HAP-1 (cell line): ENCODE measurements at regions not wholly inside any gene's neighbourhood (a gene's known extent, or its start where the extent isn't known, plus 50 kb on each side); places are given as distances from the start of the nearest gene placed in this dataset.

Experiments used
- DNase-seq, 2 experiments: peaks; one replicate each; pipeline ENCODE4 v3.0.0-alpha.2; 2016 to 2020; ENCODE audit warnings: low spot score in 2 of 2
- H3K27me3 ChIP-seq: fragments of 250-450 bp; sonication (Bioruptor Pico); 2 replicates; pipeline ENCODE4 v1.5.1; 2020; ENCODE audit warnings: low read depth, mild to moderate bottlenecking, moderate library complexity
- H3K36me3 ChIP-seq: fragments of 250-450 bp; sonication (Bioruptor Pico); replicated peaks from 2 replicates; pipeline ENCODE4 v1.5.1; 2020; ENCODE audit warnings: mild to moderate bottlenecking
- H3K4me1 ChIP-seq: fragments of 250-450 bp; sonication (Bioruptor Pico); 2 replicates; pipeline ENCODE4 v1.5.1; 2020; ENCODE audit warnings: mild to moderate bottlenecking
- H3K4me3 ChIP-seq: fragments of 250-450 bp; sonication (Bioruptor Pico); 2 replicates; pipeline ENCODE4 v1.5.1; 2020; ENCODE audit warnings: mild to moderate bottlenecking, moderate library complexity
- H3K9me3 ChIP-seq: fragments of 250-450 bp; sonication (Bioruptor Pico); 2 replicates; pipeline ENCODE4 v1.5.1; 2020; ENCODE audit warnings: mild to moderate bottlenecking, moderate library complexity
- in situ Hi-C: fragments of 300-500 bp; cut with MboI; formaldehyde crosslinking; loops from 3 replicates; pipeline ENCODE4 v1.14.3; 2020; ENCODE audit warnings: low sequenced_read_pairs, inconsistent platforms, mixed read lengths

- Histone ChIP-seq H3K9me3 (no peaks in the 10 kb centered on the region), H3K4me3 (no peak overlapping the region), H3K36me3 (no peaks in the 10 kb centered on the region), H3K4me1 (no peaks in the 10 kb centered on the region; the same call in 1 of the 2 replicates), H3K27me3 (no peaks in the 10 kb centered on the region)
- in situ Hi-C loops = no loop called here
- peak in 1 of 2 experiments; percentile 50 for DNase-seq
Measured at GRCh38 chr20:50303573-50304500, 113.2 kb downstream of the CEBPB start.

- Histone ChIP-seq H3K27me3 (no peaks in the 10 kb centered on the region), H3K9me3 (no peaks in the 10 kb centered on the region), H3K4me3 (no peak overlapping the region), H3K4me1 (no peaks in the 10 kb centered on the region; the same call in 1 of the 2 replicates), H3K36me3 (no peaks in the 10 kb centered on the region)
- no peak for DNase-seq
- in situ Hi-C loops = no loop called here
Measured at GRCh38 chr20:50304501-50304856, 113.8 kb downstream of the CEBPB start.

DNA sequence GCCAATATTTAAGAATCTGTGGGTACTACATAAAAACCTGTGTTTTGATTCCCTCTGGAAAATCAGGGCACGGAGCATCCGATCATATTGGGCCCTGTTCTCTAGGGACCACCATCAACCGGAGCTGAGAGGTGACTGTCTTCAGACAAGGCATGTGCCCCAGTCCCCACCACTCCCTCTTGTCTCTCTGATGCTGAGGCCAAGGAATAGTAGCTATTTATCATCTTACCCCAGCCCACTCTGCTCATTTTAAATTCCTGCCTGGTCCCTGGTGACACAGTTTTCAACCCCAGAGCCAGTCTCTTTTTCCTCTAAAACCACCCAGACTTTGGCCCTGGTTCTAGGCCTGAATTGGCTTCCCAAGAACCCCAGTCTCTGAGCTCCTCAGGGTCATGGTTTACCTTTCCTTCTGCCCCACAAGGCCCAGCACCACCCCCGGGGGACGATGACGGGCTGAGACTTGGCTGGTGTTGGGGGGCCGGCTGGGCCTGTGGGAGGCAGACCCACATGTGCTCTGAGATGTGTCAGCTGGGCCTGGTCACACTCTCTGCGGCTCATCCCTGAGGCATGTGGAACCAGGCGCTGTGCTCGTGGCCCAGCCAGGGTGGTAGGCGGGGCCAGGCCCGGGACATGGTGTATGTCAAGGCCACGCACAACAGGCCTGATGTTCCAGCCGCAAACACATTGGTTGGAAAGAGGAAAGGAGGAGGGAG lies 114.4 kb downstream of the CEBPB start:
- H3K9me3 ChIP-seq = no peaks in the 10 kb centered on the region
- in situ Hi-C loops = no loop called here
- H3K4me1 ChIP-seq = no peaks in the 10 kb centered on the region; the same call in 1 of the 2 replicates
- no peak for DNase-seq
- H3K27me3 ChIP-seq = no peaks in the 10 kb centered on the region
- H3K4me3 ChIP-seq = no peak overlapping the region
- no peaks in the 10 kb centered on the region for H3K36me3 ChIP-seq

- Histone ChIP-seq H3K36me3 (no peaks in the 10 kb centered on the region), H3K4me1 (no peaks in the 10 kb centered on the region; the same call in 1 of the 2 replicates), H3K9me3 (no peaks in the 10 kb centered on the region), H3K4me3 (no peak overlapping the region), H3K27me3 (no peaks in the 10 kb centered on the region)
- in situ Hi-C loops = no loop called here
- DNase-seq = no peak
Measured at GRCh38 chr20:50305636-50306477, 115.2 kb downstream of the CEBPB start.

- Histone ChIP-seq H3K27me3 (no peaks in the 10 kb centered on the region), H3K4me3 (no peak overlapping the region), H3K4me1 (no peaks in the 10 kb centered on the region; the same call in 1 of the 2 replicates), H3K9me3 (no peaks in the 10 kb centered on the region), H3K36me3 (no peaks in the 10 kb centered on the region)
- DNase-seq = no peak
- in situ Hi-C loops = no loop called here
Measured at GRCh38 chr20:50306478-50307423, 116.1 kb downstream of the CEBPB start.

DNA sequence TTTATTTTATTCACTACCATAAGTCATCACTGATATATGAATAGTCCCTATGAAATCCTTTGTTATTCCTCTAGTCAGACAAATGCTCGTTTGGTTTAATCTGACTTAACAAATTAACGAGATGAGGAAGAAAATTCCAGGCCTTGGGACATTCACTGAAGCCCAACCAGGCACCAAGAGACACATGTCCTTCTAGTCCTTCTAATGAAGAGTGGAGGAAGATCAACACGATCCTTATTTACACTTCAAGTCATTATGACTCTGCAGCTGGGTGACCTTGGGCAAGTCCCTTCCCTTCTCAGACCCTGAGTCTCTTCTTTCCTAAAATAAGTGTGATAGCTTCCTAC lies 117.5 kb downstream of the CEBPB start:
- H3K36me3 ChIP-seq = no peaks in the 10 kb centered on the region
- H3K4me1 ChIP-seq = no peaks in the 10 kb centered on the region; the same call in 1 of the 2 replicates
- H3K27me3 ChIP-seq = no peaks in the 10 kb centered on the region
- peak in 1 of 2 experiments; percentile 27 for DNase-seq
- in situ Hi-C loops = no loop called here
- no peaks in the 10 kb centered on the region for H3K9me3 ChIP-seq
- no peak overlapping the region for H3K4me3 ChIP-seq

- no peaks in the 10 kb centered on the region; the same call in 1 of the 2 replicates for H3K4me1 ChIP-seq
- peaks cover 2% of the 10 kb centered on the region; the same call in 1 of the 2 replicates for H3K27me3 ChIP-seq
- in situ Hi-C loops = no loop called here
Measured at GRCh38 chr20:50308513-50309279, 118.1 kb downstream of the CEBPB start.

DNA sequence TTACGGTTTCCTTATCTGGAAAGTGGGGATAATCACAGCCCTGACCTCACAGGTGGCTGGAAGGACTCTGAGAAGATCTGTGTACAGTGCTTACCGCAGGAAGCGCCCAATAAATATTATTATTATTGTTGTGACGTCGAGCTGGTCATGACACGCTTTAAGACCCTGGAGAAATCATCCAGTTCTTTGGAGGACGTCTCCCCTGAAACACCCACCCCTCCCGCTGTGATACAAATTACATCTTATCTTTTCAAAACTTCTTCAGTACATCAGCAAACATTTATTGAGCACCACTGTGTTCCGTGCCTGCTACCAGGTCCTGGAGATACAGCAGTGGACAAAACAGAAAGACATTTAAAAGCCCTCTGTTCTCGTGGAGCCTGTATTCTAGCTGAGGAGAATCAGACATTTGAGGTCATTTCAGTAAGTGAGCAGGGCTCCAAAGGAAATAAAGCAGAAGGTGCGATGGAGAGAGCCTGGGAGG lies 118.7 kb downstream of the CEBPB start:
- Histone ChIP-seq H3K9me3 (no peaks in the 10 kb centered on the region), H3K27me3 (peaks cover 7% of the 10 kb centered on the region; the same call in 1 of the 2 replicates), H3K36me3 (no peaks in the 10 kb centered on the region), H3K4me1 (no peaks in the 10 kb centered on the region; the same call in 1 of the 2 replicates), H3K4me3 (no peak overlapping the region)
- DNase-seq = no peak
- in situ Hi-C loops = no loop called here

More at GRCh38 chr20:50308513-50309279, 118.1 kb downstream of the CEBPB start:
- Histone ChIP-seq H3K4me3 (no peak overlapping the region), H3K9me3 (no peaks in the 10 kb centered on the region), H3K36me3 (no peaks in the 10 kb centered on the region)
- DNase-seq = no peak

GRCh38 chr20:50309764-50310672 lies 119.4 kb downstream of the CEBPB start:
- Histone ChIP-seq H3K4me1 (no peaks in the 10 kb centered on the region; the same call in 1 of the 2 replicates), H3K27me3 (peaks cover 11% of the 10 kb centered on the region; the same call in 1 of the 2 replicates), H3K36me3 (no peaks in the 10 kb centered on the region), H3K9me3 (no peaks in the 10 kb centered on the region), H3K4me3 (no peak overlapping the region)
- no peak for DNase-seq
- in situ Hi-C loops = no loop called here

- in situ Hi-C loops = no loop called here
- no peaks in the 10 kb centered on the region for H3K9me3 ChIP-seq
- H3K4me3 ChIP-seq = no peak overlapping the region
- H3K36me3 ChIP-seq = no peaks in the 10 kb centered on the region
- H3K4me1 ChIP-seq = no peaks in the 10 kb centered on the region; the same call in 1 of the 2 replicates
- peaks cover 13% of the 10 kb centered on the region; the same call in 1 of the 2 replicates for H3K27me3 ChIP-seq
- DNase-seq = no peak
Measured at GRCh38 chr20:50310673-50311051, 120.0 kb downstream of the CEBPB start.

- Histone ChIP-seq H3K4me3 (no peak overlapping the region), H3K4me1 (no peaks in the 10 kb centered on the region; the same call in 1 of the 2 replicates), H3K27me3 (peaks cover 13% of the 10 kb centered on the region; the same call in 1 of the 2 replicates), H3K36me3 (no peaks in the 10 kb centered on the region), H3K9me3 (no peaks in the 10 kb centered on the region)
- in situ Hi-C loops = no loop called here
- no peak for DNase-seq
Measured at GRCh38 chr20:50311308-50312001, 120.8 kb downstream of the CEBPB start.
